CD14-positive monocyte (primary cell): ENCODE measurements at regions not wholly inside any gene's neighbourhood (a gene's known extent, or its start where the extent isn't known, plus 50 kb on each side); places are given as distances from the start of the nearest gene placed in this dataset.

Experiments
- DNase-seq, 3 donors: peaks; one replicate each; pipeline ENCODE4 v3.0.0-alpha.2; 2011 to 2022
- H2AFZ ChIP-seq: 2 replicates; pipeline ENCODE4 v1.6.0; 2012; ENCODE audit warnings: mild to moderate bottlenecking, low read depth, low read length, inconsistent platforms; ENCODE audit not compliant: insufficient read depth, poor library complexity, severe bottlenecking
- H3K27ac ChIP-seq, 2 donors: 1 replicate in 1 of 2; 2 replicates in 1 of 2; pipeline ENCODE4 v1.5.1; 2012 to 2013; ENCODE audit warnings: low read length in 2 of 2, control low read depth in 1 of 2, inconsistent platforms in 1 of 2, low read depth in 1 of 2, mild to moderate bottlenecking in 1 of 2
- H3K27me3 ChIP-seq, 2 donors: one replicate each; pipeline versions ENCODE4 v1.6.0 to v1.6.1; 2011 to 2013; ENCODE audit warnings: low read length in 2 of 2; ENCODE audit not compliant: control insufficient read depth in 2 of 2, insufficient read depth in 2 of 2
- H3K36me3 ChIP-seq, 2 donors: replicated peaks in 1 of 2; 1 replicate in 1 of 2; 2 replicates in 1 of 2; pipeline versions ENCODE4 v1.5.1 to v1.6.1; 2012 to 2013; ENCODE audit warnings: low read length in 2 of 2, control low read depth in 1 of 2, inconsistent platforms in 1 of 2, mild to moderate bottlenecking in 1 of 2; ENCODE audit not compliant: insufficient read depth in 2 of 2, control insufficient read depth in 1 of 2
- H3K4me1 ChIP-seq, 2 donors: 1 replicate in 1 of 2; 2 replicates in 1 of 2; pipeline versions ENCODE4 v1.5.1 to v1.6.1; 2012 to 2013; ENCODE audit warnings: low read length in 2 of 2, control low read depth in 1 of 2, inconsistent platforms in 1 of 2, mild to moderate bottlenecking in 1 of 2, moderate library complexity in 1 of 2; ENCODE audit not compliant: insufficient read depth in 2 of 2, control insufficient read depth in 1 of 2
- H3K4me2 ChIP-seq: replicated peaks from 2 replicates; pipeline ENCODE3; 2012; ENCODE audit warnings: low read length, moderate library complexity, mild to moderate bottlenecking; ENCODE audit not compliant: poor library complexity, severe bottlenecking; ENCODE audit errors: extremely low read depth
- H3K4me3 ChIP-seq, 3 experiments: fragments of 200-600 bp in 1 of 3; sonication (generic) in 1 of 3; replicated peaks in 1 of 3; 1 replicate in 2 of 3; 2 replicates in 1 of 3; pipeline ENCODE4 v1.5.1; 2011 to 2013; ENCODE audit warnings: low read length in 3 of 3, mild to moderate bottlenecking in 3 of 3, control low read depth in 2 of 3, low read depth in 2 of 3, inconsistent platforms in 1 of 3, moderate library complexity in 1 of 3
- H3K79me2 ChIP-seq: 2 replicates; pipeline ENCODE4 v1.6.0; 2012; ENCODE audit warnings: mild to moderate bottlenecking, control low read depth, inconsistent platforms, low read length, moderate library complexity; ENCODE audit not compliant: insufficient read depth
- H3K9ac ChIP-seq: 2 replicates; pipeline ENCODE4 v1.6.0; 2017; ENCODE audit warnings: low read length, mild to moderate bottlenecking; ENCODE audit not compliant: insufficient read depth, poor library complexity, severe bottlenecking
- H3K9me3 ChIP-seq, 2 donors: replicated peaks in 1 of 2; 1 replicate in 1 of 2; 2 replicates in 1 of 2; pipeline versions ENCODE4 v1.5.1 to v1.6.1; 2012 to 2013; ENCODE audit warnings: low read length in 2 of 2, control low read depth in 1 of 2; ENCODE audit not compliant: control insufficient read depth in 1 of 2, insufficient read depth in 1 of 2
- H4K20me1 ChIP-seq: 2 replicates; pipeline ENCODE4 v1.6.0; 2012; ENCODE audit warnings: mild to moderate bottlenecking, low read length, control low read depth, moderate library complexity; ENCODE audit not compliant: insufficient read depth
- H3K27ac Mint-ChIP-seq, 7 donors: one replicate each; pipeline ENCODE4 v1.8.0; 2020; ENCODE audit warnings: mild to moderate bottlenecking in 7 of 7, mixed read lengths in 7 of 7, moderate library complexity in 6 of 7, inconsistent platforms in 2 of 7
- H3K27me3 Mint-ChIP-seq, 3 donors: one replicate each; pipeline ENCODE4 v1.8.0; 2021 to 2022; ENCODE audit warnings: low read depth in 3 of 3, mild to moderate bottlenecking in 3 of 3, mixed read lengths in 3 of 3, moderate library complexity in 3 of 3, inconsistent platforms in 1 of 3
- H3K36me3 Mint-ChIP-seq, 2 donors: one replicate each; pipeline ENCODE4 v1.8.0; 2020; ENCODE audit warnings: mixed read lengths in 2 of 2, inconsistent platforms in 1 of 2, mild to moderate bottlenecking in 1 of 2
- H3K4me1 Mint-ChIP-seq: one replicate; pipeline ENCODE4 v1.8.0; 2020; ENCODE audit warnings: mild to moderate bottlenecking, mixed read lengths
- H3K4me3 Mint-ChIP-seq, 2 donors: one replicate each; pipeline ENCODE4 v1.8.0; 2020; ENCODE audit warnings: mild to moderate bottlenecking in 2 of 2, mixed read lengths in 2 of 2, moderate library complexity in 1 of 2
- H3K9me3 Mint-ChIP-seq, 7 donors: one replicate each; pipeline ENCODE4 v1.8.0; 2020 to 2022; ENCODE audit warnings: mixed read lengths in 7 of 7, mild to moderate bottlenecking in 6 of 7, moderate library complexity in 6 of 7, inconsistent platforms in 2 of 7
- WGBS: methylation state at CpG from one replicate; pipeline ENCODE4 v1.1.5; 2013; ENCODE audit warnings: missing lambda C conversion rate; ENCODE audit not compliant: insufficient coverage; 5-methylcytosine and 5-hydroxymethylcytosine counted together
- intact Hi-C, 2 donors: fragments of 100-400 bp; cut with micrococcal nuclease; formaldehyde crosslinking; loops; one replicate each; pipeline versions ENCODE4 v1.15.0 to v1.15.1; 2023
- TF ChIP-seq, protein P1 (sequence below): fragments of 200-600 bp; IDR thresholded peaks from one replicate; pipeline ENCODE4 v1.8.0; 2022; ENCODE audit warnings: antibody characterized with exemption, mild to moderate bottlenecking

DNA sequence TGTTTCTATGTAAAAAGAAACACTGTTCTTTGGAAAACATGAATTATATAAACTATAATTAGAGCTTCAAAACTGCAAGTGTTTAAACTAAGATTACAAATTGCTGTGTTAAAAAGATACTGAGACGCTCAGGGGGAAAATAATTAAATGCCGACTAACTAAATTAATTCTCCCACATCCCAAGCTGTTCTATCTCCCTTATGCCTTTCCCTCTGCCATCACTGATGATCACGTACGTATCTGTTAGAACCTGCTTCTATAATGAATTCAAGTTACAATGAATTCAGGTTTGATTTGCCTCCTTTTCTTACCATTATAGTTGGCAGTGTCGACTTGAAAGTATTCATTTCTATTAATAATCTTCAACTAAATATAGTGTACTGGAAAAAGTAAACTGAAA, 349.9 kb upstream of the CDH6 start:
- TF ChIP-seq, protein P1, sequence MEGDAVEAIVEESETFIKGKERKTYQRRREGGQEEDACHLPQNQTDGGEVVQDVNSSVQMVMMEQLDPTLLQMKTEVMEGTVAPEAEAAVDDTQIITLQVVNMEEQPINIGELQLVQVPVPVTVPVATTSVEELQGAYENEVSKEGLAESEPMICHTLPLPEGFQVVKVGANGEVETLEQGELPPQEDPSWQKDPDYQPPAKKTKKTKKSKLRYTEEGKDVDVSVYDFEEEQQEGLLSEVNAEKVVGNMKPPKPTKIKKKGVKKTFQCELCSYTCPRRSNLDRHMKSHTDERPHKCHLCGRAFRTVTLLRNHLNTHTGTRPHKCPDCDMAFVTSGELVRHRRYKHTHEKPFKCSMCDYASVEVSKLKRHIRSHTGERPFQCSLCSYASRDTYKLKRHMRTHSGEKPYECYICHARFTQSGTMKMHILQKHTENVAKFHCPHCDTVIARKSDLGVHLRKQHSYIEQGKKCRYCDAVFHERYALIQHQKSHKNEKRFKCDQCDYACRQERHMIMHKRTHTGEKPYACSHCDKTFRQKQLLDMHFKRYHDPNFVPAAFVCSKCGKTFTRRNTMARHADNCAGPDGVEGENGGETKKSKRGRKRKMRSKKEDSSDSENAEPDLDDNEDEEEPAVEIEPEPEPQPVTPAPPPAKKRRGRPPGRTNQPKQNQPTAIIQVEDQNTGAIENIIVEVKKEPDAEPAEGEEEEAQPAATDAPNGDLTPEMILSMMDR, result no peak
- Mint-ChIP-seq H3K27me3 (no peaks in the 10 kb centered on the region), H3K36me3 (no peaks in the 10 kb centered on the region), H3K27ac (no peak overlapping the region), H3K9me3 (peaks cover 0 to 4% (median 0%) of the 10 kb centered on the region in 7 donors), H3K4me3 (no peak overlapping the region), H3K4me1 (no peaks in the 10 kb centered on the region)
- Histone ChIP-seq H3K27me3 (no peaks in the 10 kb centered on the region), H2AFZ (no peak overlapping the region), H3K36me3 (no peaks in the 10 kb centered on the region), H3K9me3 (no peaks in the 10 kb centered on the region), H3K4me3 (no peak overlapping the region), H4K20me1 (no peaks in the 10 kb centered on the region), H3K4me1 (no peaks in the 10 kb centered on the region), H3K4me2 (no peak overlapping the region), H3K9ac (no peak overlapping the region), H3K79me2 (no peaks in the 10 kb centered on the region), H3K27ac (no peak overlapping the region)
- no CpG with 5 or more reads among the region's 5 CpGs for WGBS
- DNase-seq, result no peak
- intact Hi-C loops, result no loop called here

DNA sequence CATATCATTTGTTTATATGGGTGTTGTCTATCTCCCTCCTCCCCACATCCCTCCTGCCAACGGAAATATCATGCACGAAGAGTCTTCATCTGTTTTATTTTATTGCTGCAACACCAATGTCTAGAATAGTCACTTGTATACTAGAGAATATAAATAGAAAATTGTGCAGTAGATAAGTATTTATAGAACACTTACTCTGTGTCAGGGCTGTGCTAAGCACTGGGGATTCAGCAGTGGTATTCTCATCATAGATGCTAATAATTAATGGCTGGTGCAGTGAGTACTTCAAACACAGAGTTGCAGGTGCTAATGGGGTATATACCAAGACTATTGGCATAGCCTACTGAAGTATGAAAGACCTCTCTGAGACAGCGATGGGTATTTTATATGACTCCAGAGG, 353.5 kb upstream of the CDH6 start:
- Mint-ChIP-seq H3K9me3 (peaks cover 0 to 9% (median 5%) of the 10 kb centered on the region in 7 donors), H3K4me1 (no peaks in the 10 kb centered on the region), H3K4me3 (no peak overlapping the region), H3K27ac (no peak overlapping the region), H3K27me3 (no peaks in the 10 kb centered on the region), H3K36me3 (no peaks in the 10 kb centered on the region)
- Histone ChIP-seq H3K27ac (no peak overlapping the region), H2AFZ (no peak overlapping the region), H3K27me3 (no peaks in the 10 kb centered on the region), H4K20me1 (no peaks in the 10 kb centered on the region), H3K36me3 (no peaks in the 10 kb centered on the region), H3K4me2 (no peak overlapping the region), H3K9ac (no peak overlapping the region), H3K79me2 (no peaks in the 10 kb centered on the region), H3K4me1 (no peaks in the 10 kb centered on the region), H3K4me3 (no peak overlapping the region), H3K9me3 (no peaks in the 10 kb centered on the region)
- intact Hi-C loops, result no loop called here
- TF ChIP-seq, protein P1, result no peak
- no CpG with 5 or more reads among the region's 3 CpGs for WGBS
- DNase-seq, result no peak
